H1 (cell line): ENCODE measurements at regions not wholly inside any gene's neighbourhood (a gene's known extent, or its start where the extent isn't known, plus 50 kb on each side); places are given as distances from the start of the nearest gene placed in this dataset.

Experiments used
- CTCF ChIA-PET: fragments of 300-600 bp; sonication (Branson Sonifier 250); formaldehyde crosslinking; loops from one replicate; lab custom pipeline; 2021; ENCODE audit not compliant: partially characterized antibody; lab: Charles Lee
- POLR2A ChIA-PET: fragments of 300-600 bp; sonication (Branson Sonifier 250); formaldehyde crosslinking; loops from one replicate; lab custom pipeline; 2021; ENCODE audit warnings: inconsistent platforms; ENCODE audit not compliant: partially characterized antibody; lab: Charles Lee
- DNase-seq, 2 experiments: peaks; one replicate each; pipeline versions ENCODE4 v3.0.0 to v3.0.0-alpha.2; 2010 to 2022; ENCODE audit warnings: low spot score in 2 of 2, low read depth in 1 of 2, mixed read lengths in 1 of 2
- FAIRE-seq: peaks from 2 replicates; lab custom pipeline; 2011; peaks lifted over from hg19 to GRCh38; lab: Jason Lieb, UNC
- H2AFZ ChIP-seq: 2 replicates; pipeline ENCODE4 v1.8.1; 2012; ENCODE audit warnings: low read length, inconsistent platforms
- H2AK5ac ChIP-seq: 2 replicates; pipeline ENCODE4 v1.6.1; 2013; ENCODE audit warnings: low read depth, low read length
- H2BK120ac ChIP-seq: replicated peaks from 2 replicates; pipeline ENCODE3; 2013; ENCODE audit warnings: low read depth, low read length, inconsistent platforms
- H2BK12ac ChIP-seq: 2 replicates; pipeline ENCODE4 v1.6.1; 2013; ENCODE audit warnings: low read depth, low read length
- H2BK15ac ChIP-seq: 2 replicates; pipeline ENCODE4 v1.6.1; 2013; ENCODE audit warnings: low read length
- H2BK20ac ChIP-seq: 2 replicates; pipeline ENCODE4 v1.6.1; 2013; ENCODE audit warnings: low read length
- H2BK5ac ChIP-seq: 2 replicates; pipeline ENCODE4 v1.6.1; 2013; ENCODE audit warnings: low read depth, low read length
- H3K14ac ChIP-seq: 2 replicates; pipeline ENCODE4 v1.6.1; 2013; ENCODE audit warnings: inconsistent platforms; ENCODE audit not compliant: insufficient read length
- H3K18ac ChIP-seq: 2 replicates; pipeline ENCODE4 v1.6.1; 2013; ENCODE audit warnings: low read length; ENCODE audit errors: extremely low read depth
- H3K23ac ChIP-seq: 2 replicates; pipeline ENCODE4 v1.6.1; 2013; ENCODE audit warnings: inconsistent platforms; ENCODE audit not compliant: insufficient read length
- H3K23me2 ChIP-seq: 2 replicates; pipeline ENCODE4 v1.6.1; 2013; ENCODE audit warnings: low read depth, low read length
- H3K27ac ChIP-seq: 2 replicates; pipeline ENCODE4 v1.6.1; 2011; ENCODE audit warnings: low read depth, low read length, inconsistent platforms
- H3K27me3 ChIP-seq, 4 experiments: replicated peaks in 1 of 4; 1 replicate in 1 of 4; 2 replicates in 3 of 4; pipeline versions ENCODE4 v1.6.1 to v1.8.1; 2011 to 2013; ENCODE audit warnings: low read length in 3 of 4, mild to moderate bottlenecking in 3 of 4, inconsistent platforms in 2 of 4, mixed read lengths in 2 of 4, moderate library complexity in 1 of 4; ENCODE audit not compliant: control insufficient read depth in 3 of 4, insufficient read depth in 3 of 4; ENCODE audit errors: extremely low read depth in 1 of 4
- H3K36me3 ChIP-seq, 4 experiments: 2 replicates each; pipeline versions ENCODE4 v1.6.1 to v1.8.1; 2011 to 2013; ENCODE audit warnings: mild to moderate bottlenecking in 4 of 4, low read length in 3 of 4, moderate library complexity in 2 of 4, control low read depth in 1 of 4, inconsistent platforms in 1 of 4; ENCODE audit not compliant: insufficient read depth in 4 of 4, control insufficient read depth in 2 of 4
- H3K4ac ChIP-seq: replicated peaks from 2 replicates; pipeline ENCODE3; 2013; ENCODE audit warnings: low read length, low read depth, mixed read lengths, inconsistent platforms; ENCODE audit not compliant: insufficient read length
- H3K4me1 ChIP-seq, 4 experiments: replicated peaks in 1 of 4; 1 replicate in 1 of 4; 2 replicates in 3 of 4; pipeline versions ENCODE4 v1.6.1 to v1.8.1; 2011 to 2013; ENCODE audit warnings: low read length in 3 of 4, inconsistent platforms in 2 of 4, mixed read lengths in 1 of 4; ENCODE audit not compliant: insufficient read depth in 4 of 4, control insufficient read depth in 3 of 4
- H3K4me2 ChIP-seq, 2 experiments: 2 replicates each; pipeline versions ENCODE4 v1.6.1 to v1.8.1; 2011 to 2013; ENCODE audit warnings: low read depth in 2 of 2, low read length in 2 of 2, control low read depth in 1 of 2, inconsistent platforms in 1 of 2, mild to moderate bottlenecking in 1 of 2; ENCODE audit not compliant: insufficient read depth in 1 of 2
- H3K4me3 ChIP-seq, 4 experiments: fragments of 200-600, 300-600 bp in 1 of 4; sonication (generic), shearing (Covaris generic), sonication (Bioruptor Twin) in 1 of 4; 2 replicates each; pipeline versions ENCODE4 v1.5.1 to v1.8.1; 2011 to 2016; ENCODE audit warnings: low read length in 4 of 4, low read depth in 3 of 4, control low read depth in 2 of 4, inconsistent platforms in 2 of 4, mild to moderate bottlenecking in 2 of 4, mixed read lengths in 1 of 4, moderate library complexity in 1 of 4; ENCODE audit not compliant: insufficient read depth in 2 of 4; ENCODE audit errors: extremely low read depth in 1 of 4
- H3K56ac ChIP-seq: replicated peaks from 2 replicates; pipeline ENCODE3; 2013; ENCODE audit warnings: low read depth, mild to moderate bottlenecking, mixed read lengths, low read length, inconsistent platforms; ENCODE audit not compliant: insufficient read length
- H3K79me1 ChIP-seq: 2 replicates; pipeline ENCODE4 v1.6.1; 2013; ENCODE audit warnings: low read depth, low read length, control low read depth
- H3K79me2 ChIP-seq, 2 experiments: 2 replicates each; pipeline versions ENCODE4 v1.6.1 to v1.8.1; 2012 to 2013; ENCODE audit warnings: low read length in 2 of 2, mild to moderate bottlenecking in 2 of 2, inconsistent platforms in 1 of 2; ENCODE audit not compliant: insufficient read depth in 2 of 2, control insufficient read depth in 1 of 2
- H3K9ac ChIP-seq, 4 experiments: replicated peaks in 1 of 4; 1 replicate in 1 of 4; 2 replicates in 3 of 4; pipeline versions ENCODE4 v1.6.1 to v1.8.1; 2011 to 2013; ENCODE audit warnings: low read depth in 3 of 4, low read length in 3 of 4, control low read depth in 2 of 4, mild to moderate bottlenecking in 2 of 4, moderate library complexity in 2 of 4, inconsistent platforms in 1 of 4; ENCODE audit errors: extremely low read depth in 1 of 4
- H3K9me3 ChIP-seq, 2 experiments: 2 replicates each; pipeline versions ENCODE4 v1.6.1 to v1.8.1; 2012 to 2013; ENCODE audit warnings: mild to moderate bottlenecking in 2 of 2, moderate library complexity in 2 of 2, control low read depth in 1 of 2, inconsistent platforms in 1 of 2, low read depth in 1 of 2, low read length in 1 of 2, mixed read lengths in 1 of 2; ENCODE audit not compliant: insufficient read depth in 2 of 2
- H4K20me1 ChIP-seq, 2 experiments: replicated peaks in 1 of 2; 2 replicates each; pipeline versions ENCODE3 to v1.8.1; 2011 to 2013; ENCODE audit warnings: inconsistent platforms in 2 of 2, low read length in 2 of 2, mild to moderate bottlenecking in 1 of 2; ENCODE audit not compliant: insufficient read depth in 2 of 2, control insufficient read depth in 1 of 2
- H4K5ac ChIP-seq: 2 replicates; pipeline ENCODE4 v1.6.1; 2013; ENCODE audit warnings: low read length, low read depth, mixed read lengths, inconsistent platforms; ENCODE audit not compliant: insufficient read length
- H4K8ac ChIP-seq: 2 replicates; pipeline ENCODE4 v1.8.0; 2013; ENCODE audit warnings: mild to moderate bottlenecking, moderate library complexity, low read length, inconsistent platforms; ENCODE audit not compliant: insufficient read depth; ENCODE audit errors: extremely low read depth
- H4K91ac ChIP-seq: replicated peaks from 2 replicates; pipeline ENCODE3; 2013; ENCODE audit warnings: low read length, mixed read lengths, inconsistent platforms; ENCODE audit not compliant: insufficient read length
- CREB1 ChIP-seq: IDR thresholded peaks from 2 replicates; pipeline ENCODE4 v1.6.1; 2012; ENCODE audit warnings: inconsistent platforms
- CTBP2 ChIP-seq: IDR thresholded peaks from 2 replicates; pipeline ENCODE4 v1.7.0; 2011; ENCODE audit warnings: borderline replicate concordance, mild to moderate bottlenecking, moderate library complexity, mixed read lengths, low read length; ENCODE audit not compliant: insufficient read depth, insufficient read length
- JUN ChIP-seq: IDR thresholded peaks from 2 replicates; pipeline ENCODE4 v1.6.1; 2011; ENCODE audit warnings: low read depth, mild to moderate bottlenecking, improper control_type of control experiment, low read length
- JUND ChIP-seq: IDR thresholded peaks from 2 replicates; pipeline ENCODE4 v1.6.1; 2011; ENCODE audit warnings: mild to moderate bottlenecking, improper control_type of control experiment, low read length
- KDM4A ChIP-seq: IDR thresholded peaks from one replicate; pipeline ENCODE4 v1.7.1; 2012; ENCODE audit warnings: low read depth, mild to moderate bottlenecking, moderate library complexity, low read length, inconsistent platforms; ENCODE audit not compliant: severe bottlenecking
- POU5F1 ChIP-seq: IDR thresholded peaks from 2 replicates; pipeline ENCODE4 v1.6.1; 2011; ENCODE audit warnings: low read depth, mild to moderate bottlenecking, low read length, moderate library complexity
- RNF2 ChIP-seq: fragments of 200-900, 300-1000 bp; sonication (generic); IDR thresholded peaks from 2 replicates; pipeline ENCODE4 v1.7.1; 2016; ENCODE audit warnings: borderline replicate concordance, low read depth, mild to moderate bottlenecking, antibody characterized with exemption, low read length; ENCODE audit not compliant: poor library complexity, severe bottlenecking; ENCODE audit errors: missing control alignments
- SAP30 ChIP-seq: fragments of 300-600 bp; sonication (generic); IDR thresholded peaks from 2 replicates; pipeline ENCODE4 v1.7.1; 2012; ENCODE audit warnings: low read length, moderate library complexity, mild to moderate bottlenecking, inconsistent platforms; ENCODE audit not compliant: insufficient read depth, insufficient replicate concordance
- SP1 ChIP-seq: IDR thresholded peaks from 2 replicates; pipeline ENCODE4 v1.6.1; 2011; ENCODE audit warnings: low read depth, low read length
- SP4 ChIP-seq: IDR thresholded peaks from 2 replicates; pipeline ENCODE4 v1.6.1; 2012; ENCODE audit warnings: low read length, inconsistent platforms
- TAF7 ChIP-seq: optimal IDR thresholded peaks from 2 replicates; pipeline ENCODE3; 2011; ENCODE audit warnings: low read depth, mild to moderate bottlenecking, inconsistent platforms, low read length, moderate library complexity, borderline replicate concordance
- ZNF274 ChIP-seq: IDR thresholded peaks from 2 replicates; pipeline ENCODE4 v1.7.0; 2012; ENCODE audit warnings: low read length, borderline replicate concordance; ENCODE audit errors: extremely low read depth
- whole genome bisulfite sequencing, 2 experiments: shearing (Covaris generic) in 1 of 2; methylation state at CpG; one replicate each; pipeline versions ENCODE4 v1.1.6 to v1.1.7; 2013 to 2015; ENCODE audit warnings: low lambda C conversion rate in 2 of 2, mixed read lengths in 2 of 2, inconsistent platforms in 1 of 2, low coverage in 1 of 2, missing lambda C conversion rate in 1 of 2; ENCODE audit not compliant: insufficient replicate concordance in 2 of 2, insufficient coverage in 1 of 2, insufficient read length in 1 of 2; ENCODE audit errors: extremely low coverage in 1 of 2, missing lambda C conversion rate in 1 of 2; 5-methylcytosine and 5-hydroxymethylcytosine counted together
- TF ChIP-seq, protein P1 (sequence below): IDR thresholded peaks from 2 replicates; pipeline ENCODE4 v1.6.1; 2011; ENCODE audit warnings: low read length, improper control_type of control experiment

DNA sequence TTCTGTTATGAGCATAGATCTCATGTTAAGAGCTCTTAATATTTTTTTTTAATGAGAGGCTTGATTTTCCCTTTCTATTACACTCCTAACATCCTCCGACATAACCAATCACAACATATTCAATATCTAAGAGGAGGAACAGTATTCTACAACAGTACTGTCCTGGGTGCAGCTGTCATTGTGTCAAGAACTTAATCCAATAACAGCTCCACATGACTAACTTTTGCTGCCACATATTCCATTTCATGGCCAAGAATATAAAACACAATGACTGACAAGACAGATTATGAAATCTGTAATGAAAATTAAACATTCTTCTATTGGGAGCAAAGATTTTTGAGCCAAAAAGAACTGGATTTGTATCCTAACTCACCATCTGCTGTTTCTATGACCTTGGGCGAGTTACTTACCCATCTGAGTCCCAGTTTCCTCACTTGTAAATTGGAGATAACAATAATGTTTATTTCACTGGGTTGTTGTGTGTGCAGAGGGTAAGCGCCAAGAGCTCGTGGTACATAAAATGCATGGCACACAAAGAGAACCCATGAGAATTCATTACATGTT lies 405.6 kb downstream of the SPRY1 start:
- H2BK12ac ChIP-seq, result no peak overlapping the region
- DNase-seq (no peak), FAIRE-seq (no peak)
- H3K27me3 ChIP-seq, result no peaks in the 10 kb centered on the region
- no peak overlapping the region for H2BK20ac ChIP-seq
- no peaks in the 10 kb centered on the region for H3K9me3 ChIP-seq
- no peak overlapping the region for H2BK5ac ChIP-seq
- H3K4me1 ChIP-seq, result no peaks in the 10 kb centered on the region
- H2AK5ac ChIP-seq, result no peak overlapping the region
- no peak overlapping the region for H4K91ac ChIP-seq
- H3K18ac ChIP-seq, result no peak overlapping the region
- no peak overlapping the region for H3K23ac ChIP-seq
- H2AFZ ChIP-seq, result 0 out of 2 replicates have a peak overlapping the region, but pooled peaks have one; percentile 8
- 87% methylated on average over 4 of the region's 4 CpGs; no CpG with 5 or more reads in 1 of the 2 experiments for WGBS, 2 experiments
- no peak overlapping the region for H2BK15ac ChIP-seq
- H3K79me1 ChIP-seq, result no peaks in the 10 kb centered on the region
- H3K56ac ChIP-seq, result no peak overlapping the region
- ChIA-PET CTCF (no interaction called here), POLR2A (no interaction called here)
- no peaks in the 10 kb centered on the region; a peak in 1 of 8 replicates for H3K36me3 ChIP-seq
- no peak overlapping the region for H3K4me3 ChIP-seq
- no peak overlapping the region for H3K27ac ChIP-seq
- H3K4me2 ChIP-seq, result no peak overlapping the region
- H4K20me1 ChIP-seq, result no peaks in the 10 kb centered on the region
- no peak overlapping the region for H3K9ac ChIP-seq
- H3K4ac ChIP-seq, result no peak overlapping the region
- no peak overlapping the region for H4K8ac ChIP-seq
- H2BK120ac ChIP-seq, result no peak overlapping the region
- H3K14ac ChIP-seq, result no peak overlapping the region
- H4K5ac ChIP-seq, result no peak overlapping the region
- no peaks in the 10 kb centered on the region for H3K23me2 ChIP-seq
- no peaks in the 10 kb centered on the region for H3K79me2 ChIP-seq
- TF ChIP-seq ZNF274 (no peak), TAF7 (no peak), RNF2 (no peak), CREB1 (no peak), SP1 (no peak), SP4 (no peak), POU5F1 (no peak), SAP30 (no peak), JUND (no peak), JUN (no peak), CTBP2 (no peak), KDM4A (no peak)
- TF ChIP-seq, protein P1, sequence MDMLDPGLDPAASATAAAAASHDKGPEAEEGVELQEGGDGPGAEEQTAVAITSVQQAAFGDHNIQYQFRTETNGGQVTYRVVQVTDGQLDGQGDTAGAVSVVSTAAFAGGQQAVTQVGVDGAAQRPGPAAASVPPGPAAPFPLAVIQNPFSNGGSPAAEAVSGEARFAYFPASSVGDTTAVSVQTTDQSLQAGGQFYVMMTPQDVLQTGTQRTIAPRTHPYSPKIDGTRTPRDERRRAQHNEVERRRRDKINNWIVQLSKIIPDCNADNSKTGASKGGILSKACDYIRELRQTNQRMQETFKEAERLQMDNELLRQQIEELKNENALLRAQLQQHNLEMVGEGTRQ, result no peak
